Pulmonary artery endothelial cell (primary cell): ENCODE measurements at regions not wholly inside any gene's neighbourhood (a gene's known extent, or its start where the extent isn't known, plus 50 kb on each side); places are given as distances from the start of the nearest gene placed in this dataset.
"Not testable (repeated sequence)": the region's sequence is repeated elsewhere in the genome, so short reads cannot be mapped to it uniquely, and the experiment has no call there.

Source experiments
- DNase-seq: peaks from one replicate; pipeline ENCODE4 v3.0.0-alpha.2; 2011; ENCODE audit warnings: low read depth, low spot score

DNA sequence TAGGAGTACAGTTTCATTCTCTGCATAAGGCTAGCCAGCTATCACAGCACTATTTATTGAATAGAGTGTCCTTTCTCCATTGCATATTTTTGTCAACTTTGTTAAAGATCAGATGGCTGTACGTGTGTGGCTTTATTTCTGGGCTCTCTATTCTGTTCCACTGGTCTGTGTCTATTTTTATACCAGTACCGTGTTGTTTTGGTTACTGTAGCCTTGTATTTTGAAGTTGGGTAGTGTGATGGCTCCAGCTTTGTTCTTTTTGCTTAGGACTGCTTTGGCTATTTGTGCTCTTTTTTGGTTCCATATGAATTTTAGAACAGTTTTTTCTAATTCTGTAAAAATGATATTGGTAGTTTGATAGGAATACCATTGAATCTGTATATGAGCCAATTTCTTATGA lies 182.1 kb upstream of the DIAPH2 start:
- no peak for DNase-seq

DNA sequence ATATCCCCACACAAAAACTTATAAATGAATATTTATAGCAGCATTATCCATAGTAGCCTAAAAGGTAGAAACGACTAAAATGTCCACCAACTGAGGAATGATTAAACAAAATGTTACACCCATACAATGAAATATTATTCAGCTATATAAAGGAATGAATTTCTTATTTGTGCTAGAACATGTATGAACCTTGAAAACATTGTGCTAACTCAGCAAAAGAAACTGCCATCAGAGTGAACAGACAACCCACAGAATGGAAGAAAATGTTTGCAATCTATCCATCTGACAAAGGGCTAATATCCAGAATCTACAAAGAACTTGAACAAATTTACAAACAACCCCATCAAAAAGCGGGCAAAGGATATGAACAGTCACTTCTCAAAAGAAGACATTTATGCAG lies 155.3 kb upstream of the DIAPH2 start:
- DNase-seq, result not testable (repeated sequence)

DNA sequence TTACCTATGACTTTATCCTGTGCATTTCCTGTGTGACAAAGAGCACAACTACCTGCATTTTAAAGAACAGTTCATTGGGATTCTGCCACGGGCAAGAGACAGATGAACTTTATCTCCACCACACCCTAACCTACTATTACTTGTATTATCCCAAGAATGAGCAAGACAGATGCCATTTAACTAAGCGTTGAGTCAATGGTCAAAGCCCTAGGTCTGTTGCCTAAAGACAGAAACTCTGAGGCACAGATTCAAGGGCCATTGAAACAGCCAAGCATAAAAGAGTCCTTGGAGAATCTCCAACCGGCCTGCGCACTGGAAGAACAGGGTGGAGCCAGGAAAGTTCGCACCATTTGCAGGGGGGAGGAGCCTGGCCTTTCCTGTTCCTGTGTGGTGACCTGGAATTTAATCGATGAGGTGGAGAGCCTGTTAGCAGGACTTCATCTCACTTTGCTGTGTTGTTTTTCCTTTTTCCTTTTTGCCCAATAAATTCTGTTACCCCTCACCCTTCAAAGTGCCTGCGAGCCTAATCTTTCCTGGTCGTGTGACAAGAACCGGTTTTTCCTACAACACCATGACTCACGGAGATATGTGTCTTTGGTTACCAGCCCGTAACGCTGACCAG lies 146.4 kb upstream of the DIAPH2 start:
- no peak for DNase-seq

DNA sequence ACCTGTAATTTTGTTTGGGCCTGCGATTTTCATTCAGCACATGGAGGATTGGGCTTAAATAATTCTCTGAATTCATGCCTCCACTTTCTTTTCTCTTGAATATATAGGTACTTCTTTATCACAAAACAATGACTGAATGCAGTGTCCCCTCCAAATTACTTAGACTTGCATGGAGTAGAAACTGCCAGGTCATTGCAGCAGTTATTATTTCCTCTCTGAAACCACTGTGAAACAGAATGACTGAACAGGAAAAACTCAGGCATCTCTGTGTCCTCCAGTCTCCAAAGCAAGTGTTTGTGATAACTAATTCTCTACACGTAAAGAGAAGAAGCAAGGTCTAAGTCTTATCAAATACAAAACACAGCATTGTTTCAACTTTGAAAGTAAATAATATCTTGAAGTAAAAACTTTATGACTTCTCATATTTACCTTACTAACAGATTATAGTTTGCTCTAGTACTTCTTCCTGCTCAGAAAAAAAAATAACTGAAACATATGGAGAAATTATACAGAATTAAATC lies 144.5 kb upstream of the DIAPH2 start:
- DNase-seq, result no peak

DNA sequence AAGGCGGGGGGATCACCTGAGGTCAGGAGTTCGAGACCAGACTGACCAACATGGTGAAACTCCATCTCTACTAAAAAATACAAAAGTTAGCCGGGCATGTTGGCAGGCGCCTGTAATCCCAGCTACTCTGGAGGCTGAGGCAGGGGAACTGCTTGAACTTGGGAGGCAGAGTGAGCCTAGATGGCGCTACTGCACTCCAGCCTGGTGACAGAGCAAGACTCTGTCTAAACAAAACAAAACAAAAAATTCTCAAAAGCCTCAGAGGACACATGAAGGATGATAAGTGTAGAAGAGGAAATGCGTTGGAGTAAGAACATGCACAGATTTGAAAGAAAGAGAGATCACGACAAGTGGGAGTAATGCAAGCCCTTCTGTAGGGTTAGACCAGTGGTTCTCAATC lies 138.4 kb upstream of the DIAPH2 start:
- not testable (repeated sequence) for DNase-seq

DNA sequence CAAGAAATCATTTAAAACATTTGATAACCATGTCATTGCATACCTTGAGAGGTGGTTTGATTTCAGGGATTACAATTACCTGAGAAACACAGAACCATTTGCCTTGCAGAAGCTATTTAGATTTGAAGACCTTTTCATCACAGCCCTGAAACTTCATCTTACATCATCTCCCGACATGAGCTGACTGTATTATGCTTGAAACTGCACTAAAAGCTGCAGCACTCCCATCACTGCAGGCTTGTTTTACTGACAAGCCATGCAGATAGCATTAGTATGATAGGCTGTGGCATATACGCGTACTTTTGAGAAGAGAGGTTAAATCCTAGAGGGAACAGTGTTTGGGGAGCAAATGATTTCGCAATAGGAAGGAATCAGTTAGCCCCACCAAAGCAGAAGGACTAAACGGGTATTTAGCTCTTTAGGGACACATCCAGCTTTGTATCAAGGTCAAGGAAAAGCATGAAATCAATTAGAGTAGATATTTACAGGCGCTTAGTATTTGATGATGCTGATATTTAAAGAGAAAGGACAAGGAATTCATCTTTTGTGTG lies 133.2 kb upstream of the DIAPH2 start:
- DNase-seq, result no peak

DNA sequence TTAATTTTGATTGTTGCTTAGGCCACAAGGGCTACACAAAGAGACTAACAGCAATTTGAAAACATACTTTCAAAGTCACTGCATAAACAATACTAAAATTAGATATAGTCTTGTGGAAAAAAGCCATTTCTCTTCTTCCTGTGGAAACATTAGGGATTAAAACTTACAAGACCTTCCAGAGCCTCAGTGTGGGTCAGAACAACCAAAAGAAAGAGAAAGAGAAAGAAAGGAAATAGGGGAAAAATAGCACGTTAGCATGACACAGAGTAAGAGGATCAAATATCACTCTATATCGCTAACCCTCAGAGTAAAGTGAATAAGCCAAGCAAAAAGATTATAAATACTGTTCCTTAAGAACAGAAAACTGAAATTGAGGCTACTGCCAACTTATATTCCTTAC lies 127.8 kb upstream of the DIAPH2 start:
- DNase-seq, result no peak

DNA sequence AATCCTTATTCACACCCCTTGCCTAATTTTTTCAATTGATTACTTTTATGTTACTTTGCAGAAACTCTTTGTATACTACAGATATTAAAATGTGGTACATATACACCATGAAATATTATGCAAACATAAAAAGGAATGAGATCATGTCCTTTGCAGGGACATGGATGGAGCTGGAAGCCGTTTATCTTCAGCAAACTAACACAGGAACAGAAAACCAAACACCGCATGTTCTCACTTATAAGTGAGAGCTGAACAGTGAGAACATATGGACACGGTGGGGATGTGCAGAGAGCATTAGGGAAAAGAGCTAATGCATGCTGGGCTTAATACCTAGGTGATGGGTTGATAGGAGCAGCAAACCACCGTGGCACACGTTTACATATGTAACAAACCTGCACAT lies 123.5 kb upstream of the DIAPH2 start:
- DNase-seq, result not testable (repeated sequence)

DNA sequence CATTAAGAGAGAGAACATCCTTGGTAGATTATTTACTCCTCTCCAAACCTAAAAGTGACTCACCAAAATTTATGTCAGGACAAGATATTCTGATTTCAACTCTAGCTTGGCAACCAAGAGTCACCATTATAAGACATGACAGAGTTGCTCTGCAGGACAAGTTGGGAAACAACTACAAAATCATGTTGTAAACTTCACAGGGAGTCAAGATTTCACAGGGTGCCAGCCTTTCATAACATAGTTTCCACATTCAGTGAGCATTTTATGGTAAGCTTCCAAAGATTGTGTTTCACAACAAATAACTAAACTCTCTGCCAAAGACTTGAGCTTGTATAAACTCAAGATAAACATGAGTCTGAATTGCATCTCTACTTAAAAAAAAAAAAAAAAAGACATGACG lies 121.0 kb upstream of the DIAPH2 start:
- no peak for DNase-seq

DNA sequence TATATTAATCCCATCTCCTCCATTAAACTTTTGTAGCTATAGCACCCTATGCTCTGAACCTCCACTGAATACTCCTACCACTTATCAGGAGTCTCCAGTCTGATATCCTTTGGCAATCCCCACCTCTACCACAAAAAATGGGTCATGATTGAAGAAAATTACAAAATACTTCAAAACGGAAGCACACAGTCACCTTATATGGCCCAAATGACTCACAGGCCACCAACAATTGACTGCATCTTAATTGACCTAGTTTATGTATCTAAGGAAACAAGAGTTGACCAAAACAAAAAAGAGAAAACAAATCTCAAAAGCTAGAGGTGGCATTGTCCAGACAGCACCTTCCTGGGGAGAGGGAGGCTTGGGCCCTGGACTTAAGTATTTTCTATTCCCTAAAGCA lies 120.0 kb upstream of the DIAPH2 start:
- DNase-seq, result no peak

DNA sequence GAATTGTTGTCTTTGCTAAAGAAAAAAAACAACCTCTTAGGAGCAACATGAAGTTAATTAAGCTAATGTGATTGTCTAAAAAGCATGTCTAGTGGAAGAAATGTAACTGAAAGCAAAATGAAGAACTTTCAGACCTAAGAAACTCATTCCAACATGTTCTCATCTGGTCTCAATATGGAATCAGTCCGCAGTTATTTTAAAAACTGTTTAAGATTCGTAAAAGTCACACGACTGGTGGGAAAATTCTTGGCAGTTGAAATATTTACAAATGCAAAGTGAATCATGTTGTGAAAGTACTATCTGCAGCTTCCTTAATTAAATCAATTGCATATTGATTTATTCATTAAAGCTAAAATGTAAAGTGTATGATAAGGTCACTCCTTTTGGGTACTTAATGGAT lies 117.8 kb upstream of the DIAPH2 start:
- no peak for DNase-seq

DNA sequence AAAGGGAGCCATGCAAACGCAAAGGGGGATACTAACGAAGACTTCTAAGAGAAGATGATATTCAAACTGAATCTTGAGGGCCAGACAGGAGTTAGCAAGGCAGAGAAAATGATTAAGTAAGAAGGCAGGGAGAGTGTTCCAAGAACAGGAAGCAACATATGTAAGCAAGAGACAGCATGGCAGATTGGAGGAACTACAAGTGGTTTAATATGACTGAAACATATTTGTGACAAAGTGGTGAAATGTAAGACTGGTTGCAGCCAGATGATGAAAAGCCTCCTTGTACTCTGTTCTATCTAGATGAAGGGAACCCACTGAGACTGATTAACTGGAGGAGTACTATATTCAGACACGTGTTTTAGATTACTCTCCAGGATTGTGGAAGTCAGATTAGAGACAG lies 116.6 kb upstream of the DIAPH2 start:
- DNase-seq, result no peak

DNA sequence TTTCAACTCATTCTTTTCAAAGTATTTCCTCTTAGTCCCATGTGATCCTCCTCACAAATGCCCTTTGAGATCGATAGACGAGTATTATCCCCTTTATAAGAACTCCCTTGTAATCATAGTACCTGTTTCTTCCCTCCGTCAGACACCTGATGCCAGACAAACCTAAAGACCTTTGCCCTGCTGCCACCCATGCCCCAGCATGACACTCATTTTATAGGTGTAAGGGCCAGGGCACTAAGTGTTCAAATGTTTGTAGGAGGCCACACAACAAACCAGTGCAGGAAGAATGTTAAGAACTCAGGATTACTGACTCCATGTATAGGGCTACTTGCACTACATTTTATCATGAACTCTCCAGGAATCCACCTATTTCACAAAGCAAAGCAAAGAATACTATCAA lies 115.6 kb upstream of the DIAPH2 start:
- no peak for DNase-seq

DNA sequence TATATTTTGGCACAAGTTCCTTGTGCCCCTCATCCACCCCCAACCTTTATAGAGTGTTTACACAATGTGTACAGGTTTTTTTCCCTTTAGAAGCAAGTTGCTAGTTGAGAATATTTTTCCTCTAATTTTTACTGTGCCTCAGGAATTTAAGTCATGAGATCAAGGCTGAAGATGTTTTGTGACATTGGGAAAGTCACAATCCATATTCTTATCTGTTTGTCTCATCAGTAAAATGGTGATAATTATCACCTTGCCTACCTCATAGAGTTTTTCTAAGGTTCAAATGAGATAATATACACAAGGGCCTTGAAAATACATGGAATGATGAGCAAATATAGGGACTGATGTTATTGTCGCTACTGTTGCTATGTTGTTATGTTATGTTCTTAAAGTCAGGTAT lies 109.6 kb upstream of the DIAPH2 start:
- DNase-seq, result no peak

DNA sequence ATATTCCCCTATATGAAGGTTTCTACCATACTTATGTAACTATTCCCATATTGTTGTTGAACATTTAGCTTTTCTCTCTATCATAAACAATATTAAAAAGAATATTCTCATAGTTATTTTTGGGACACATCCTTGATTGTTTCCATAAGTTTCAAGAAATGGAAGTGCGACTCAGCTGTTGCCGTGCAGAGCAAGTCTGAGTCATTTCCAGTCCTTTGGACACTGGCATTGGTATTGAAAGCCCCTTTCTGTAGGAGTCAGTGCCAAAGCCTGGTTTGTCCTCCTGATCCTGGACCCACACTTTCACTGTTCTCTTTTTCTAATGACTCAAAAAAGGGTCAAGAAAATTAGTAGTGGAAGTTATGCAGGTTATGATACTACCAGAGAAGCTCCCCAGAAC lies 108.3 kb upstream of the DIAPH2 start:
- DNase-seq, result peak; percentile 26

DNA sequence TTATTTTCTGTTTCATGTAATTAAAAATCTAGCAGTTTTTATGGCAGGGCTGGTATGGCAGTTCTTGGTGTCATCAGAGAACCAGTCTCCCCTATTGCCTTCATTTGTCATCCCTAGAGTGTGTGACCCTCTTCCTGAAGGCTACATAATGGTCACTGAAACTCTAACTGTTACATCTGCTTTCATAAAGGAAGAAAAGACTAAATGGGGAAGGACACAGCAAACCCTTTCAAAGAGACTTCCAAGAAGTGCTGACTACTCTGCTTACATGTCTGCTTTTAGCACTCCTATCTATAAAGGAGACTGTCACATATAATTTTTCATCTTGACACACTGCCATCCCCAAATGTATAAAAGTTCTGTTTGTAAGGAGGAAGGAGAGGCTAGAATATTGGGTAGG lies 105.9 kb upstream of the DIAPH2 start:
- no peak for DNase-seq

DNA sequence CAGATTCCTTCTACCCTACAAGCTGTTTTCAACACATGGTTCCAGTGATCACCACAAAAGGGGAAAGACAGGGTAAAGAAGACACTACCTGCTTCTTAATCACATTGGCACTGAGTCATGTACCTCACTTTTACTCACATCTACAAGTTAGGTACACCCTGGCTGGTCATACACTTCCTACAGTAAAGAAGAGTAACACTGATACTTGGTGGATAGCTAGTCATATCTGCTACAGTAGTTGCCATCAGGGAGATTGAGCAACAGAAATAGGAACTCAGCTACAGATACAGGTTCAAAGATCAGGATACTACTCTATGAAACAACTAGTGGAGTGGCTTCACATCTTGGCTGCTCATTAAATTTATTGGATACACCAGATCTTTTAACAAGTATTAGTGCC lies 105.4 kb upstream of the DIAPH2 start:
- DNase-seq, result no peak

DNA sequence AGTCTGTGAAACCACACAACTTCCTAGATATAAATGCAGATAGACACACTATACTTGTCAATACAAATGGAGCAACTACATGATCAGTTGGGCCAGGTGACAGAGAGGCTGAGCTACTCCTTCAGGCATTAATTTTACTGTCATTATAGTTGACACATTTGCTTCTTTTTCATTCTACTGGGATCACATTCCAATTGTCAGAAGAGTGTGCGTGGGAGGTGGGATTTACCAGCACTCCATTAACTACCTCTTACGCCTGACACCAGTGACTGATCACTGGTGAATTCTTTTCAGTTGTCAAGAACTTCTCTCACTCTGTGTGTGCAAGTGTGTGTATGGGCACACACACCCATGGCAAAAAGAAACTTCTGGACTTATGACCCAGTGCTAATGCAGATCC lies 94.2 kb upstream of the DIAPH2 start:
- no peak for DNase-seq

DNA sequence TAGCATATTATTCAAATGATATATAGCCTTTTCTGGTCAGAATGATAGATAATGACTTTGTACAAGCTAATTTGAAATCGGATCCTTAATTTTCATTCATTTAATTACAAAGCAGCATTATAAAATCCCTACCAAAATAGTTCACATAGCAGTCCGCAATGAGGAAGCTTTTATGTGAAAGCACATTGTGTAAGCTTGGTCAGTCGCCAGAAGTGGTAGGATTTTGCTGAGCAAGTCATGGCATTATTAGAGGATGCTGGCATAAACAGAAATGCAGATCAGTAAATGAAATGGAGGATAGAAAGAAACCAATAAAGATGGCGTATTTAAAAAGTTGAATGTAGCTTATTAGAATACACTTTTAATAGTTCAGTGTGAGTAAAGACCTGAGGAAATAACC lies 93.2 kb upstream of the DIAPH2 start:
- DNase-seq, result no peak

DNA sequence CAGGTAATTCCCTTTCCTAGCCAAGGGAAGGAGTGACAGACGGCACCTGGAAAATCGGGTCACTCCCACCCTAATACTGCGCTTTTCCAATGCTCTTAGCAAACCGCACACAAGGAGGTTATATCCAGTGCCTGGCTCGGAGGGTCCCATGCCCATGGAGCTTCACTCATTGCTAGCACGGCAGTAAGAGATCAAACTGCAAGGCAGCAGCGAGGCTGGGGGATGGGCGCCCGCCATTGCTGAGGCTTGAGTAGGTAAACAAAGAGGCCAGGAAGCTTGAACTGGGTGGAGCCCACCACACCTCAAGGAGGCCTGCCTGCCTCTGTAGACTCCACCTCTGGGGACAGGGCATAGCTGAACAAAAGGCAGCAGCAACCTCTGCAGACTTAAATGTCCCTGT lies 86.8 kb upstream of the DIAPH2 start:
- not testable (repeated sequence) for DNase-seq

DNA sequence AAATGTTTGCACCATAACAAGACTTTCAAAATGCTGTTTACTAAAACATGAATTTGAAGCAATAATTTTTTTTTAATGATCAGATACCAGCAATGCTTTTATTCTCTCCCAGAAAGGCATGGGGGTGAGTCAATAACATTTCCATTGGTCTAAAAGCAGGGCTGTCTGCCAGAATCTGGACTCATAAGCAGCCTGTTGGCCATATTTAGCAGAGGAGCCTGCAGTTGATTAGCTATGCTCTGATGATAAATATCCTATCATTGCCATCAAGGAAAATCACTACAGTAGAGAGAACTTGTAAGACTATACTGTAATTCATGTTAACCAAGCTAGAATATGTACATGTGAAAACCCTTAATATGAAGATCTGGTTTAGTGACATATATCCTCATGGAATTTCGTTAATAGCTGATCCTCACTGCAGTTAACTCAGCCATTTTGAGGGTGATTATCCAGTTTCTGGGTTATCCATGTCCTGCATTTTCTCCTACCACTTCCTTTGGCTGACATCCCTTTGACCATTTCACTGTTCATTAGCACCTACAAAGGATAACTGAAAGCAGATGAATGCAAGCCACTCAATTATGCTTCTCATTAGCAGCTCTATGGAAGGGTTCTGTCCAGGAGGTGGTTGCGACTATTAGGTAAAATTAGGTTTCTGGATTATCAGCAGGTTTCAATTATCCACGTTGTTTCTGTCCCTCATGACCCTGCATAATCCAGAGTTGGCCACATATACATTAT lies 72.9 kb upstream of the DIAPH2 start:
- no peak for DNase-seq

DNA sequence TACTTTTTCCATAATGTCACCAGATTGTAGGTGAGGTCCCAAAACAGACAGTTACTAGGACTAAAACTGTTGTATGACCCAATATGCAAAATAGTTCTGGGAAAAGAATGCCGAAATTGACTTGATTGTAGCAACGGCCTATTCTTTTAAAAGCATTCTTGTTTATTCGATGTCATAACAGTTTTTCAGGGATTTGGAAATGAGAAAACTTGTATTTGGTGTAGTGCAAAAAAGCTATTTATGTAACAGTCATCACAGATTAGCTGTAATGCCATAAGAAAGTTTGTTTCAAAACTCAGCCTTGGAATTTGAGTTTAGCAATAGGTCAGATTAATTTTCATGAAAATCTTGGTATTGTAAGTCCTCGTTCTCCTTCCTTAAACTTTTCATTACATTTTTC lies 69.2 kb upstream of the DIAPH2 start:
- no peak for DNase-seq

DNA sequence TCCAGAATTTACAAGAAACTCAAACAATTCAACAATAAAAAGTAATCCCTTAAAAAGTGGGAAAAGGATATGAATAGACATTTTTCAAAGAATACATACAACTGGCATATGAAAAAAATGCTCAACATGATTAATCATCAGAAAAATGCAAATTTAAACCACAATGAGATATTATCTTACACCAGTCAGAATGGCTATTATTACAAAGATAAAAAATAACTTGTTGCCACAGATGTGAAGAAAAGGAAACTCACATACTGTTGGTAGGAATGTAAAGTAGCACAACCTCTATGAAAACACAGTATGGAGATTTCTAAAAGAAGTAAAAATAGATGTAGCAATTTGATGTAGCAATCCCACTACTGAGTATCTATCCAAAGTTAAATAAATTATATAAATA lies 65.1 kb upstream of the DIAPH2 start:
- DNase-seq, result no peak
